H1 (cell line): ENCODE measurements at regions not wholly inside any gene's neighbourhood (a gene's known extent, or its start where the extent isn't known, plus 50 kb on each side); places are given as distances from the start of the nearest gene placed in this dataset.

Source experiments
- CHD7 ChIP-seq: fragments of 300-600 bp; sonication (generic); IDR thresholded peaks from 2 replicates; pipeline ENCODE4 v1.7.1; 2012; ENCODE audit warnings: low read length, moderate library complexity, mild to moderate bottlenecking, inconsistent platforms; ENCODE audit not compliant: insufficient replicate concordance
- E2F6 ChIP-seq: IDR thresholded peaks from 2 replicates; pipeline ENCODE4 v1.6.1; 2012; ENCODE audit warnings: inconsistent platforms
- POLR2A ChIP-seq, 2 experiments: IDR thresholded peaks; 1 replicate in 1 of 2; 2 replicates in 1 of 2; pipeline ENCODE4 v1.6.1; 2011; ENCODE audit warnings: low read depth in 2 of 2, low read length in 2 of 2, mild to moderate bottlenecking in 2 of 2; ENCODE audit errors: control extremely low read depth in 1 of 2
- POU5F1 ChIP-seq: IDR thresholded peaks from 2 replicates; pipeline ENCODE4 v1.6.1; 2011; ENCODE audit warnings: low read depth, mild to moderate bottlenecking, low read length, moderate library complexity
- RAD21 ChIP-seq, 2 experiments: IDR thresholded peaks in 1 of 2; conservative IDR thresholded peaks in 1 of 2; 2 replicates each; pipeline ENCODE4 v1.6.1; 2011; ENCODE audit warnings: low read depth in 2 of 2, low read length in 2 of 2, improper control_type of control experiment in 1 of 2, inconsistent platforms in 1 of 2, mild to moderate bottlenecking in 1 of 2, moderate library complexity in 1 of 2
- RXRA ChIP-seq: IDR thresholded peaks from 2 replicates; pipeline ENCODE4 v1.6.1; 2011; ENCODE audit warnings: low read depth, mild to moderate bottlenecking, low read length, moderate library complexity; ENCODE audit not compliant: insufficient read depth

GRCh38 chr7:84250452-84250851 lies 55.9 kb upstream of the SEMA3A start (continued):
- TF ChIP-seq CHD7 (no peak), E2F6 (no peak), POLR2A (IDR thresholded peaks at IDR 0.05; ENCODE audit: control extremely low read depth in 1 of 2, low read depth in 2 of 2, low read length in 2 of 2) (no peak), RAD21 (IDR thresholded peaks at IDR 0.05 in 1 of 2, conservative IDR thresholded peaks at IDR 0.05 in 1 of 2; ENCODE audit: low read depth in 2 of 2, low read length in 2 of 2) (no peak), RXRA (no peak), POU5F1 (no peak)
